HG02852 (cell line): ENCODE measurements at regions not wholly inside any gene's neighbourhood (a gene's known extent, or its start where the extent isn't known, plus 50 kb on each side); places are given as distances from the start of the nearest gene placed in this dataset.
"Not testable (repeated sequence)": the region's sequence is repeated elsewhere in the genome, so short reads cannot be mapped to it uniquely, and the experiment has no call there.

ENCODE experiments used
- ATAC-seq: cut with Tn5 transposase; IDR thresholded peaks from one replicate; pipeline ENCODE4 v1.9.1; 2021; ENCODE audit warnings: mild to moderate bottlenecking, moderate library complexity; ENCODE audit not compliant: unreplicated experiment

DNA sequence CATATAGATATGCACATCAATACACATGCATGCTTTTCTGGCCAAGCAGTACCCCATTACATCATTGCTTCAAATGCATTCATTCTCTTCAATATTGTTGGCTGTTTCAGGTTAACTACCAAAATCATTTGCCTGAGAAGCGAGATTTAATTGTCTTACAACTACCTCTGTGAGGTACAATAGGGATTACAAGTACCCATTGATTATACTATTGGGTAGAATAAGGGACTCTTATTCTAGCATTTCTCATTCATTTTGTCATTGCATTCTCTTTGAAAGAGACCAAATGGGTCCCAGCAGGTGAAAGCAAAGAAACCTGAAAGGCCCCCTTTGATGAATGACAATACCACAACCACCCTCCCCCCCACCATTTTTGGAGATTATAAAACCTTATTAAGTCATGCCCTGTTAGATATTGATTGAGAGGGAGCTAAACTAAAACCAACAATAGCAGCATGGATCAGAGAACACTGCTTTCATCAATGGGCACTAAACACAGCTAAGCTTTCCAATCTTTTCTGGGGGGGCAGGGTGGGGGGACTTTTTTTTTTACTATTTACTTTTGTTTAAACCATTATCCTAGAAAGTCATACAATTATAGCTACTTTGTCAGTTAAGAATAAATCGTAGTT lies 375.0 kb upstream of the CCNH start:
- no peak for ATAC-seq

DNA sequence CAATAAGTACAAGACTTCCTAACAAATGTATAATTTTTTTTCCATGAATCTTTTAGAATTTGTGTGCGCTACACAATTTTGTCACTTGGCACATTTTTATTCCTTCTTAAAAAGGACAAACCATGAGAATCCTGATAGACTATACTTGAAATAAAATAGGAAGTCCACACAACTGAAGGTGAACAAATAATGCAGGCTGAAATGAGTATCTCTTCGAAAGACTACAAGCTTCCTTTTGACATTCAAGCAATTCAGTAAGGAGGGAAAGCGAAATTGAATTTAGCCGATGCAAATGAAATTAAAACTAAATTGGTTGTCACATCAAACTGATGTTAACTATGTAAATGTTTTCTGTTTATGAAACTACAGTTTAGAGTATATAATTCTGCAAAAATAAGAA lies 374.4 kb upstream of the CCNH start:
- ATAC-seq = no peak

GRCh38 chr5:87786471-87786870 lies 373.7 kb upstream of the CCNH start:
- ATAC-seq = no peak

DNA sequence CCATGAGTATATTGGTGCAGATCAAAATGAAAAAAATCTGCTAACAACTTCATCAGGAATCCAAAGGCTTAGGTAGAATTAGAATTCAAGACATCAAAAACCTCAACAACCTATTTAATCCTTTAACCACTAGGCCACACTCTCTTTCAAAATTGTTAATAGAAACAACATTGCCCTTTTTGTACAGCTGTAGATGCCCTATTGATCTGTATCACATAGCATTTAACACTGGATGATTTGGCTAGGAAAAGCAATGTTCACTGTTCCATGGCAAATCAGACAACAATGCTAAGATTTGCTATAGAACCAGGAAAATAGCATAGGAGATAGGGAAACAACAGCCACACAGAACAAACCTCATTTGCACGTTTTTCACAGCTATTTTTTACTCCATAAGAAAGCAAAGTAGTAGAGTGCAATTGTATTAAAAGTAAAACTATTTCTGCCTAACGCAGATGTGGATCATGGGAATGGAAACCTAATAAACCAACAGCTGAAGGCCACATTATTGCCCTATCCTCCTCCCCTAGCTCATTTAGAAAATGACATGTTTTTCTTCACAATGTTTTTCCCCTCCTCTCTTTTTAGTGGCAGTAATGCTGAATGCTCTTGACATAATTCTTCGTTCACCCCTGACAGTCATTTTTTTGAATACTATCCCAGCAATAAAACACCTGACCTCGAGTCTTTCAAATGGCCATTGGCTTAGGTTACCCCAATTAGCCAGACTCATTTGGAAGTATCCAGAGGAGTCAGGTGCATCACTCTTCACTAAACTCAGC lies 373.0 kb upstream of the CCNH start:
- no peak for ATAC-seq

DNA sequence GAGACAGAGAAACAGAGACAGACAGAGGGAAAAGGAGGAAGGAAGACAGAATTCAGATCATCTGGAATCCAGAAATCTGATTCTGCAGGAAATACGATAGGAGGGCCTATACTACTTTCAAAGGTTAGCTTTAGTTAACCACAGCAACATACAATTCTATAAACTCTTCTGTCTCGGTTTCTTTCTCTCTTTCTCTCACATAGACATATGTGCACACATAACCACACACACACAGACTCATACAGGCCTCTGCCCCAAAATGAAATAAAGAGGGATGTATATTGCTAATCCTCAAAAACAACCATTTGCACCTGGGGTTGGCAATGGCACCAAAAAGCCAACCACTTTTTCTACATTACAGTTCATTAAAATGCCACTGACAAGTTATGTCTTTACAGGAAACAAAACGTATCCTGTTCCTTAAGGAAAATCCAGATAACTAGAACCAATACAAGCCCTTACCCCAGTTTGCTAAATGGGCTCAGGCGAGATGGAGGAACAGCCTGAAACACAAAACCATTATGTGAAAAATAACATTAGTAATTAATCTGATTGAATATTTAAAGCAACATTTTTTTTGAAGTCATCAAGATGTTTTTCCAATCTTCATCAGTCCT lies 372.3 kb upstream of the CCNH start:
- ATAC-seq = no peak

GRCh38 chr5:87784311-87784710 lies 371.6 kb upstream of the CCNH start:
- ATAC-seq = no peak

- ATAC-seq = no peak
These were observed 370.2 kb upstream of the CCNH start for GRCh38 chr5:87782916-87783315.

DNA sequence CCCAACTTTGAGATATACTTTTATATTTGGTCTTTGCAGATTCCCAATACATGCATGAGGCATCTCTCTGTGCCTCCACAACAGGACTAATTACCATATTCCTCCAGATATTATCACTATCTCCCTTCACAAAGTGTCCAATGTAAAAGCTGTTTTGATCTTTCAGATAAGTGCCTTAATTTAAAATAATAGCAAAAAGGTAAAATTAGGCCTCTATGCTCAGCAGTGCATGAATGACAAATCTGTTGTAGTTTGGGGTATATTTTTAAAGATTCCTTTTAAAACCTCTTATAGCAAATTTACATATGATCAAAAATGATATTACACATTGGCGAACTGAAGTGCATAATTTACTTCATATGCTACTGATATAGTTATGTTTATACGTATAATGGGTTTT lies 369.2 kb upstream of the CCNH start:
- ATAC-seq = no peak

GRCh38 chr5:87780831-87781760 lies 368.4 kb upstream of the CCNH start:
- peak; percentile 100 for ATAC-seq

DNA sequence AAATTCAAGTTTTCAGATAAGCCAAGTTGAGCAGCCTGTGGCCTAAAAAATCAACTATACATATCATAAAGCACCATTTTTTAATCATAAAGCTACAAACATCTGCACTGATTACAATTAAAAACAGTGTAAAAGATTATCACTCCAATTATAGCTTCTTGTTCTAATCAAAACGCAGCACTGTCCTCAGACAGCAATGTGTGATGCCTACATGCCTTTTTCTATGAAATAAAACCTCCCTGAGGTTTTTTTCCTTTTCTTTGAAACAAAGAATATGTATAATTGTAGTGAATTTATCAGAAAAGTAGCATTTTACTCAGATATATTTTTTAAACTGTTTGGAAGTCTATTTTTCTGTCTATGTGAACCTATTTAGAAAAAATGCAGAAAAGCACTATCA lies 366.1 kb upstream of the CCNH start:
- no peak for ATAC-seq

GRCh38 chr5:87777877-87778276 lies 365.1 kb upstream of the CCNH start:
- ATAC-seq = no peak

DNA sequence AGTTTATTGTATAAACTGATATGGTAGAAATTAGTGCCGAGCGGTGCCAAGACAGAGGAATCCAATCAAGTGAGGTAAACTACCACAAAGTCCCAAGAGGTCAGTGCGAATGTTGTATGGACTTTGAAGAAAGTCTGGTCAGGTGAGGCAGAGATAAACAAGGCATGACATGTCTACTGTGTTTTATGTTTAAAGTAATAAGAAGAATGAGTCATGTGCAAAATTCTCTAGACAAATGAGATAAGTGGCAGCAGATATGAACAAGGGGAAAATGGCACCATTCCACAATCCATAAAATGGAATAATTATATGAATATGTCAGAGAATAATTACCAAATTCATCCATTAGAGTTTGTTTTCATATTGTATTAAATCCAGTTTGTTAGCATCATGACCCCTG lies 364.1 kb upstream of the CCNH start:
- ATAC-seq = no peak

DNA sequence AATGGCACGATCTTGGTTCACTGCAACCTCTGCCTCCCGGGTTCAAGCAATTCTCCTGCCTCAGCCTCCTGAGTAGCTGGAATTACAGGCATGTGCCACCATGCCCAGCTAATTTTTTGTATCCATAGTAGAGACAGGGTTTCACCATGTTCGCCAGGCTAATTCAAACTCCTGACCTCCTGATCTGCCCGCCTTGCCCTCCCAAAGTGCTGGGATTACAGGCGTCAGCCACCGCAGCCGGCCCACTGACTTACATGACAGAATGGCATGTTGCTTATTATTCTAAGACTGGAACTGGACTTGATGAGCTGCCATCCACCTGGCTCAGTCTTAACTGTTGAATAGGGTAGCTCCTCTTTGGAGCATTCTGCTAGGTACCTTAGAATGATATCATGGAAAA lies 363.6 kb upstream of the CCNH start:
- ATAC-seq = not testable (repeated sequence)

DNA sequence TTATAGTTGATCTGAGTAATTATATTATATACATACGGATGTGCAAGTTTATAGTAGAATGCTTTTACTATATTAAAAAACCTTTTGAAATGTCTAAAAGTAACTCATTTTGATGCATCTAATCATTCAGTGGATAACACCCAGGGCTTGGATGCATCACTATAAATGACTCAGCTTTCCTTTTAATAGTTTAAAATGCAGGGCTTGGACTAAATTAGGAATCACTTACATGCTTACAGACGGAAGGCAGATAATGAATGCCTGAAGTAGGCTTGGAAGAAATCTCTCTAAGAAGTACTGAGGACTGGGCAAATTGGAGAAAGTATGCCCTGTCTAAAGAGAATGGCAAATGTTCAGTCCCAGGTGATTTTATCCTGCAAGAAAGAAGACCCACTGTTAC lies 362.5 kb upstream of the CCNH start:
- ATAC-seq = no peak

- ATAC-seq = no peak
These were observed 362.1 kb upstream of the CCNH start for GRCh38 chr5:87774804-87775203.

DNA sequence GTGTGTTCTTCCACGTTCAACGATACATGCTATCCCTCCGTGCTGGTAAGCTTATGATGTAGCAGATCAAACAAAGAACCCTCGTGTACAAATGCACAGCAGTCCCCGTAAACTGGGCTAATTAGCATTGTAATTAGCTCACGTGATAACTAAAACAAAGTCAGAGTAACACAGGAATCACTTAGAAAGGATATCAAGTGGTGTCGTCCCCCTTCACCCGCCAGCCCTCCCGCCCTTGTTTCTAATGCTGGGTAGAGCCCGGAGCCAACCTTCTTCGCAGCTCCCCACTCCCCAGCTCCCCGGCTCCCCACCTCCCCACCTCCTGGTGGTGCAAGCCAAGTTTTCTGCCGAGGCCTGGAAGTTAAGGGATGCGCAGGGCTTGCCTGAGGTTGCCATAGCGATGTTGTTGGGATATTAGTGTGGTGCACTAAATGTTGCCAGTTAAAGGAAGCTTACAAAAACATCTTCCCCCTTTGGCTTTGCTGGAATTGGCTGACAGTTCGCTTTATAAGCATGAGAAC lies 357.9 kb upstream of the CCNH start:
- ATAC-seq = no peak

DNA sequence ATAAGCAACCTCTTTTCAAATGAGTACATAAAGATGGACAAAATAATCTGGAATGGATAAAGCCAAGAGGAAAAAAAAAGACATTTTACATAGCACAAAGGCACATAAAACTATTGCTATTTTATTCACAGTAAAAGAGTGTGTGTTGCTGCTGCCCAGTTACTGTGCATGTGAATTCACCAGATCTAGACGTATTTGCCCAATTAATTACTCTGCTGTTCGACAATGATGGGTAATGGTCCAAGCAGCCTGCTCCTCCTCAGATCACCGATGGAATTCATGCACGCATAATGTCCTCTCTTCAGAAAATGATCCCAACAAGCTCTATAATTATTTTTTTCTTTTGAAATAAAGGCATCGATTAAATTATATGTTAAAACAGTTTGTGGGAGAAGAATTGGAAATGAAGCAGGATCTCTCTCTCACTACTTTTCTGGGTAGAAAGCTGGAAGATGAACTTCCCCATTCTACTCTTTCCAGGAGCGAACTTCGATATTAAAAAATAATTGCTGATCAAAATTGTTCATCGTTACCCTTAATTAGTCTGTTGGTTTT lies 357.4 kb upstream of the CCNH start:
- no peak for ATAC-seq

DNA sequence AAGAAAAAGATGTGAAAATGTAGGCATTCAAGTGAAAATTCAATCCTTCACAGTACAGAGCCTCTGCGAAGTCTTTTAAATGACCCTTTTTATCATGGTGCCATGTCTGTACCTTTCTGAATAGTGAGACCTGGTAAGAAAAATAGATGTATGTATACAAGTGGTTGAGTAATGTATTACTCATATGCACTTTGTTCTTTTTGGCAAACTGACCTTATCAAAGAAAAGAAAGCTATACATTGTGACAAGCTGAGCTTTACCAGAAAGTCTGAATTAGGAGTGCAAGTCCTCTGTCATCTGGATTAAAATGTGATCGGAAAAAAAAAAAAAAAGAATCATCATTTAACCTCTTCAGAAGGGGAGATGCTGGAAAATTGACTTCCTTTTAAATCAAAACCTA lies 356.4 kb upstream of the CCNH start:
- ATAC-seq = no peak

- no peak for ATAC-seq
These were observed 355.5 kb upstream of the CCNH start for GRCh38 chr5:87768190-87768589.

DNA sequence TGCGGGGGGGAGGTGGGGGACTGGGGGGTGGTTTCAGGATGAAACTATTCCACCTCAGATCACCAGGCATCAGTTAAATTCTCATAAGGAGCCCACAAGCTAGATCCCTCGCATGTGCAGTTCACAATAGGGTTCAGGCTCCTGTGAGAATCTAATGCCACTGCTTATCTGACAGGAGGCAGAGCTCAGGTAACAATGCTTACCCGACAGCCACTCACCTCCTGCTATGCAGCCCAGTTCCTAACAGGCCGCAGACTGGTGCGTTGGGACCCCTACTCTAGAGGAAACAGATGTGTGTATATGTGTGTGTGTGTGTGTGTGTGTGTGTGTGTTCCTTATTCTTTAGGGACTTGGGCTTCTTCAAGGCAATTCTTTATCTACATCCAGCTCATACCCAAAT lies 352.3 kb upstream of the CCNH start:
- ATAC-seq = no peak

DNA sequence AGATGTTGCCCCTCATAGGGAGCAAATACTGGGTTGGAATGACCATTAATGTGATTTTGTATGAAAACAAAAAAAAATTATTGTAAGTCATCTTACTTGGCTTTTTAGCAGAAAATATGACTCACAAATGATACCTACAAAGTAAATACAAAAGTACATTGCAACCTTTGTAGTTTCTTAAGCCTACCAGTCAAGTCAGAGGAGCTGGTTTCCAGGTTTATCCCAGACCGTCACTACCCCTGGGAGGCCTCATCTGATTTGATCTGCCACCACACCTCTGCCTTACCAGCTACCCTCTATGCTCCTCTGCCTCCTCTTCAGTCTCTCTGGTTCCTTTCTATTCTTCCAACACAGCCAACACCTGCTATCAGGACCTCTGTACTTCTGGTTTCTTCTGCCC lies 349.9 kb upstream of the CCNH start:
- ATAC-seq = no peak
